Left cardiac atrium (tissue), 4 donors: ENCODE measurements at regions not wholly inside any gene's neighbourhood (a gene's known extent, or its start where the extent isn't known, plus 50 kb on each side); places are given as distances from the start of the nearest gene placed in this dataset.

Experiments used
- ATAC-seq, 2 donors: fragments of 200-7000 bp; cut with Tn5 transposase; one replicate each; pipeline ENCODE4 v1.9.1; 2020; ENCODE audit warnings: mild to moderate bottlenecking in 2 of 2, moderate library complexity in 2 of 2
- DNase-seq: peaks from one replicate; pipeline ENCODE4 v3.0.0-alpha.2; 2020
- intact Hi-C, 2 donors: fragments of 100-400 bp; cut with DNase I; formaldehyde crosslinking; loops; one replicate each; pipeline versions ENCODE4 v1.14.1 to v1.15.1; 2022 to 2023
- donor health status: DM: no; HTN: yes; CAD: no.
- donor health status: DM: no; HTN: yes; CAD: no; lungs with severe emphysema.
- donor health status: DM: yes; HTN: yes; CAD: no.
- donor health status: Dilated cardiomyopathy.

GRCh38 chr11:27604416-27604815, 95.8 kb downstream of the BDNF start:
- ATAC-seq (no peak), DNase-seq (no peak)
- intact Hi-C loops, result no loop called here

GRCh38 chr11:27603376-27603990, 96.8 kb downstream of the BDNF start:
- DNase-seq (no peak), ATAC-seq (no peak)
- intact Hi-C loops, result no loop called here

DNA sequence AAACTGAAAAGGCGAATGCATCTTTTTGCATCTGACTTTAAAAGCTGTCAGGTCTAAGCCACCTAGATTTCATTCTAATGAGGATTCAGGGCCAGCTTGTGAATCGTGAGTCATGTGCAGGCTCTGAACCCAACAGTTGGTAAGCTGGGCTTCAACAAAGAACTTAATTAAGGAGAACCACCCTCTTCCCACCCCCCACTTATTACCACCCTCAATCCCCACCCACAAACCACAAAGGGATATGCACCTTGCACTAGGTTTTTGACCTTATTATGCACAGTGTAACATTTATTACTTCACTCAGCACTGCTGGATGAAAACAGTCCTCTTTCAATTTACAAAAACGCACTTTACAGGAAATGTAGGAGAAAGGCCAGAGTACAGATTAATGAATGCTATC, 94.1 kb upstream of the LIN7C start:
- intact Hi-C loops, result no loop called here

DNA sequence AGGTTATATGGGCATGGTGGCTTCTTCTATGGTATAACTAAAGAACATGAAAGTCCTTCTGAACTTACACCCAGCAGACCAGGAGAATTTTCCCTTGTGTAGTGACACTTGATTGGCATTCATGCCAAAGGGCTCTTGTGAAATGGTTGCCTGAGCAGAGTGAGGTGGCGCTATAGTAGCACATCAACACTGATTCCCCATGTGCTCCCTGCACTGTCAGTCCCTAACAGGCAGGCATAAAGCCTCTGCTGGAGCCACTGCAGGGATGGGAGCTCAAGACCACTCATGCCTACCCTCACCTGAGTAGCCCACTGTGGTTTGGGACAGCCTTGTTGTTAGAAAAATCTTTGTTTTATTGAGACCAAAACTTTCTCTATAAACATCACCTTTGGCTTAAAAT, 92.6 kb upstream of the LIN7C start:
- ATAC-seq (peak in 1 of 2 donors; percentile 38), DNase-seq (no peak)
- intact Hi-C loops, result no loop called here

More for the DNA sequence above, 94.1 kb upstream of the LIN7C start:
- no peak for ATAC-seq
- DNase-seq, result no peak

DNA sequence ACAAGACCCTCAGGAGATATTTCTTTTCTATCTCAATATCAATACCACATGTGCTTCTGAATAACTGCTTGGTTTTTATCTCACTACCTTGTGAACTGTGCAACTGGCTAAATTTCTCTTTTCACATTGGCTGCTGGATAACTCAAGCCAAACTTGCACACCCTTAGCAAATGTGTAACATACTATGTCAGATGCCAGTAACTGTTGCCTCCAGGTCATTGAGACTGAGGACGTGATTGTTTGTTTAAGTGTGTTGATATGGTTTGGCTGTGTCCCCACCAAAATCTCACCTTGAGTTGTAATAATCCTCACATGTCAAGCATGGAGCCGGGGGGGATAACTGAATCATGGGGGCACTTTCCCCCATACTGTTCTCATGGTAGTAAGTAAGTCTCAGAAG, 90.2 kb upstream of the LIN7C start:
- ATAC-seq (no peak), DNase-seq (no peak)
- intact Hi-C loops, result no loop called here

- DNase-seq (no peak), ATAC-seq (no peak)
- intact Hi-C loops, result no loop called here
Measured at GRCh38 chr11:27596388-27596787, 89.8 kb upstream of the LIN7C start.

- no peak for ATAC-seq
Measured at GRCh38 chr11:27592098-27592780, 85.7 kb upstream of the LIN7C start.

DNA sequence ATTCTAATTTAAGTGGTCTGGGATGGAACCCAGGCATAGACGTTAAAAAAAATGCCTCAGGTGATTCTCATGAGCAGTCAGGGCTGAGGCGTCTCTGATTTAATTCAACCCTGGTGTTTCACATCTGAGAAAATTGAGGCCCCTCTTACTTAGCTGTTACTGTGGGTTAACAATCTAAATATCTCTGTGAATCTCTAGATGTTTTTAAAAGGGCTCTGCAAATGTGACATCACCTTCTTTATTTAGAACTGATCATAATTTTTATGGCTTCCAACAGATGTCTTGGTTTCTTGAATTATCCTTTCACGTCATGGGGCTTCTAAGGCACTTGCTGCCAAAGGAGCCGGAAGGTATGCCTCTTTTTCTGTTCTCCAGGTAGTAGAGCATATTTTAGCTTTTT, 76.1 kb upstream of the LIN7C start:
- intact Hi-C loops, result no loop called here
- ATAC-seq, result no peak
- no peak for DNase-seq

More at GRCh38 chr11:27592098-27592780, 85.7 kb upstream of the LIN7C start:
- intact Hi-C loops, result no loop called here
- no peak for DNase-seq

DNA sequence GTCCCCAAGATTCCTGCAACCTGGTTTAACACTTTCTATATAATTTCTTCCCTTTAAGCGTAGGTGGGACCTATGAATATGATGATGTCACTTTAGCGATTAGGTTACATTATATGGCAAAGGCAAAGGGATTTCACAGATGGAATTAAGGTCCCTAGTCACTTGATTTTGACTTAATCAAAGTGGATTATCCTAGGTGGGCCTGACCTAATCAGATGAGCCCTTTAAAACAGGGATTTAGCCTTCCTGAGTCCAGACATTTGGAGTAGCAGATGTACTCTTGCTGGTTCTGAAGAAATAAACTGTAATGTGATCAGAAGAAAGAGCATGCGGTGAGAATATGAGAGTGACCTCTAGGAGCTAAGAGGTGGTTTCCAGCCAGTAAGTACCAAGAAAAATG, 67.8 kb upstream of the LIN7C start:
- intact Hi-C loops, result no loop called here
- ATAC-seq, result no peak
- DNase-seq, result no peak

GRCh38 chr11:27573024-27573423, 66.5 kb upstream of the LIN7C start:
- ATAC-seq (no peak), DNase-seq (no peak)
- intact Hi-C loops, result no loop called here

DNA sequence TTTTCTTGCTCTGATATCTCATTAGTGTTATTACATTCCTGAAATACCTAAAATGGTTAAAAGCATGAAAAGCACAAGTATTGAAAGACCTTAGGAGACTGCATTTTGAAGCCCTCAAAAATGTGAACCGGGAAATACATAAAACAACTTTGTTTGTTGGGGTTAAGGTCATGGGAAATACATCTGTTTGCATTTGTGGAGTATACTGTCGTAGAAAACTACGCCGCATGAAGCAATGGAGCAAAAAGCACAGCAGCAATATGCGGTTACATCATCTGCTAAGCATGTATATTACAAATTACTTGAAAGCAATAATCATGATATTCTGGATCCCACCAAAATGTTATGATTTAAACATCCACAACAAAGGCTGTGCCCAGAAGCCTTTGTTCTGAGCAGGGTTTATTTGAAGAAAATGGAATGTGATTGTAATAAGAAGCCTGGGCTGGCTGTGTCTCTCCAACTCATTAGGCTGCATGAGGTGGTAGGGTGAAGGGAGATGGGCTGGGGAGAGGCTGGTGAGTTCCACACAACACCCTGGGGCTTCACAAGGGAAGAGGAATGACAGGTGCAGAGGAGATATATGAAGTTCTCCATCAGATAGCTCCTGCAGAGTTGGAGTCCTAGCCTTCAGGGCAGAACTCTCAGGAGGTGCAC, 64.7 kb upstream of the LIN7C start:
- ATAC-seq, result no peak
- intact Hi-C loops, result no loop called here
- DNase-seq, result no peak

- intact Hi-C loops, result no loop called here
- no peak for ATAC-seq
- no peak for DNase-seq
Measured at GRCh38 chr11:27570542-27570941, 64.0 kb upstream of the LIN7C start.

- ATAC-seq (no peak), DNase-seq (no peak)
- intact Hi-C loops, result no loop called here
Measured at GRCh38 chr11:27563641-27564040, 57.1 kb upstream of the LIN7C start.

DNA sequence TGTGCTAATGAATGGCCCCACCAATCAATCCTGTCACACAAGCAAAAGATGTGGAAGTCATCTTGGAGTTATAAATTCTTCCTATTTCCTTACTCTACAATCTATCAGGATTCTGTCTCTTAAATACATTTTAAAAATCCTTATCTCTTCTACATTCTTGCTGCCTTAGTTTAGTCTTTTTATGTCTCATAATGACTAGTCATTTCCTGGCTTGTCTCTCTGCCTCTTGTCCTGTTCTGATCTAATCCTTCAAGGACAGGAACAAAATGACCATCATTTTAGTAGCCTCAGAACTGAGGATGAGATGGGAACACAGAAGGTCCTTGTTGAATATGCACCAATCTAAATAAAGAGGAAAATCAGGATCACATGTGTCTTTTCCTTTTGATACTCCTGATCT, 56.6 kb upstream of the LIN7C start:
- ATAC-seq (no peak), DNase-seq (no peak)
- intact Hi-C loops, result no loop called here

GRCh38 chr11:27558401-27558800, 51.8 kb upstream of the LIN7C start:
- DNase-seq (no peak), ATAC-seq (no peak)
- intact Hi-C loops, result no loop called here

DNA sequence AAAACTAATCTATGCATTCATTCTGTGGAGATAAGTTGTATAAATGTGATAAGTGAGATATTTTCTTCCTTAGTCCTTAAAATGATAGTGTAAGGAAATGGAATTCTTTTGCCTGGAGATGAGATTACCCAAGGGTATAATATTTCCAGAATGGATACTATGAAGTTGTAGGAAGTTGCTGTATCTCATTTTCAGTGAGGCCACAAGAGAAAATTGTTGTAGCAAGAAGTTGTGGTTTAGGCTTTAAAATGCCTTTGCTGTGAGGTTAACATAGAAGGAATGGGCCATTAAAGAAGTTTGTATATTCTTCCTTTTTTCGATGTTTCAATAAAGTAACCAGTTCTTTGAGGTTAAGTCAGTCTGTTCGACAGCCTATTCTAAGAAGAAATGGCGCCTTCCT, 50.7 kb upstream of the LIN7C start:
- DNase-seq (no peak), ATAC-seq (no peak)
- intact Hi-C loops, result no loop called here
